ENCODE measurements at regions not wholly inside any gene's neighbourhood (a gene's known extent, or its start where the extent isn't known, plus 50 kb on each side); places are given as distances from the start of the nearest gene placed in this dataset.

DNA sequence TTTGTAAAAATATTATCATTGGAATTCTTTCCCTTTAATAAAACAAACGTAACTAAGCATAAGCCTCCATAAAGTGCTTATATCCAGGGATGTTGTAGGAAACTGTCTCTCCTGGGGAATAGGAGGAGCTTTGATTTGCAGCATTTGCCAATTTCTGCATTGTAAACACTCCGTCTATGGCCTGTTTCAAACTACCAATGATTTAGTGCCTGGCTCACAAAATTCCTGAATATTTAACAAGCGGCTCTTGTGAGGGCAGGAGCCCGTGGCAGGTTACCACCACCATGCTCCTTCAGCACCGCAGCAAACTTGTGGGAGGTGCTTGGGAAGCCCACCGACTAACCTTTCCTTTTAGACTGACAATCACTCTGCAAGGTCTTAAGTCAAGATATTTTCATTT, 520.3 kb downstream of the SOX11 start:
- DNase-seq (ENCODE audit: low read depth) = no peak
- no peak for TF ChIP-seq CTCF (IDR thresholded peaks at IDR 0.05; ENCODE audit: insufficient read depth, low read depth, low read length, missing control alignments)
- H3K4me3 ChIP-seq (ENCODE audit: low read length) = no peak overlapping the region

- no peak for DNase-seq (ENCODE audit: low read depth)
- no peak for TF ChIP-seq CTCF (IDR thresholded peaks at IDR 0.05; ENCODE audit: insufficient read depth, low read depth, low read length, missing control alignments)
- H3K4me3 ChIP-seq (ENCODE audit: low read length) = no peak overlapping the region
Measured at GRCh38 chr2:6213056-6213780, 521.0 kb downstream of the SOX11 start.

- H3K4me3 ChIP-seq (ENCODE audit: low read length) = no peak overlapping the region
- TF ChIP-seq CTCF (IDR thresholded peaks at IDR 0.05; ENCODE audit: insufficient read depth, low read depth, low read length, missing control alignments) = peak; percentile 12
- no peak for DNase-seq (ENCODE audit: low read depth)
Measured at GRCh38 chr2:6214471-6214870, 522.3 kb downstream of the SOX11 start.

DNA sequence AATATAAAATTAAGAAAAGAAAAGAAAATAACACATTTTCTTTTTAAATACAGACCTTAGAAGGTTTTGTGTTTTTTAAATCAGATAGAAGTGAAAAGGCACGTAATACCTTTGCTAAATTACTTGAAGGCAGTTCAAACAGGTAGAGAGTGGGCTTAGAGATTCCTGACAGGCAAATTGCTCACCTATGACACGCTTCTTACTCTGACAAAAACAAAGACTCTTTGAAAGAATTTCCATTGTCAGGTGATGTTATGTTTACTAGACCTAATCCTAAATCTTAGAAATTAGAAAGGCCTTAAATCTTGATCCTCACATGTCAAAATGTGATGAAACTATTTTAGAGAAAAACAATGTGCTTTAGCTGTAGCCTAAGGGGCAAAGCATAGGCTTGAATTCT, 522.9 kb downstream of the SOX11 start:
- TF ChIP-seq CTCF (IDR thresholded peaks at IDR 0.05; ENCODE audit: insufficient read depth, low read depth, low read length, missing control alignments) = no peak
- no peak for DNase-seq (ENCODE audit: low read depth)
- no peak overlapping the region for H3K4me3 ChIP-seq (ENCODE audit: low read length)

- DNase-seq (ENCODE audit: low read depth) = no peak
- no peak overlapping the region for H3K4me3 ChIP-seq (ENCODE audit: low read length)
- TF ChIP-seq CTCF (IDR thresholded peaks at IDR 0.05; ENCODE audit: insufficient read depth, low read depth, low read length, missing control alignments) = no peak
Measured at GRCh38 chr2:6216234-6216633, 524.0 kb downstream of the SOX11 start.

GRCh38 chr2:6218926-6219325, 526.7 kb downstream of the SOX11 start:
- no peak for DNase-seq (ENCODE audit: low read depth)
- H3K4me3 ChIP-seq (ENCODE audit: low read length) = no peak overlapping the region
- TF ChIP-seq CTCF (IDR thresholded peaks at IDR 0.05; ENCODE audit: insufficient read depth, low read depth, low read length, missing control alignments) = no peak

DNA sequence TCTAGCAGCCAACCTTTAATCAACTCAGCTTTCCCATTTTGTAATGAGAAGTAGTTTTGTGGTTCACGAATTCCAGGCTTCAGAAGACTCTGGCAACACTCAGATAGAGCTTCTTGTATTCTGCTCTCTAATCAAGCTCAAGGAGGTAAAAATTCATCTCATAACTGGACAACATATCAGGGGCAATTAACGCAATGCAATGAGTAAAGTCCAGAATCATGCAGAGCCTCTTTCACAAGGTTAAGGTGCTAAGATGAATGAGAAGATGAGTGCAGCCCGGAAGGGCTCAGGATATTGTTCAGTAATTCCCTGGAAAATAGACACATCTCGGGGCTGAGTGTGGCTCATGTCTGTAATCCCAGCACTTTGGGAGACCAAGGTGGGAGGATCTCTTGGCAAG, 527.7 kb downstream of the SOX11 start:
- no peak overlapping the region for H3K4me3 ChIP-seq (ENCODE audit: low read length)
- TF ChIP-seq CTCF (IDR thresholded peaks at IDR 0.05; ENCODE audit: insufficient read depth, low read depth, low read length, missing control alignments) = no peak
- DNase-seq (ENCODE audit: low read depth) = no peak
